Heart left ventricle (tissue), 16 donors: ENCODE measurements at regions not wholly inside any gene's neighbourhood (a gene's known extent, or its start where the extent isn't known, plus 50 kb on each side); places are given as distances from the start of the nearest gene placed in this dataset.

Experiments used
- ATAC-seq, 4 donors: fragments of 200-7000 bp; cut with Tn5 transposase; one replicate each; pipeline ENCODE4 v1.9.1; 2020 to 2022; ENCODE audit warnings: moderate library complexity in 4 of 4, mild to moderate bottlenecking in 3 of 4, moderate number of reproducible peaks in 1 of 4
- DNase-seq, 5 donors: peaks; one replicate each; pipeline ENCODE4 v3.0.0-alpha.2; 2020
- H3K27ac ChIP-seq, 12 donors: fragments of 200-600 bp; sonication (generic) in 4 of 12; one replicate each; pipeline versions ENCODE4 v1.5.0 to v1.8.0; 2016 to 2022; ENCODE audit warnings: mild to moderate bottlenecking in 2 of 12
- H3K27me3 ChIP-seq, 9 donors: fragments of 200-600 bp; sonication (generic) in 2 of 9; one replicate each; pipeline versions ENCODE4 v1.5.1 to v1.8.0; 2016 to 2022; ENCODE audit warnings: mild to moderate bottlenecking in 3 of 9
- H3K36me3 ChIP-seq, 9 donors: fragments of 200-600 bp; sonication (generic) in 2 of 9; one replicate each; pipeline versions ENCODE4 v1.5.0 to v1.8.0; 2018 to 2022; ENCODE audit warnings: mild to moderate bottlenecking in 2 of 9
- H3K4me1 ChIP-seq, 12 donors: fragments of 200-600 bp; sonication (generic) in 4 of 12; one replicate each; pipeline versions ENCODE4 v1.5.0 to v1.8.0; 2016 to 2022; ENCODE audit warnings: mild to moderate bottlenecking in 3 of 12
- H3K4me3 ChIP-seq, 12 donors: fragments of 200-600 bp; sonication (generic) in 4 of 12; one replicate each; pipeline versions ENCODE4 v1.5.0 to v1.8.0; 2017 to 2022; ENCODE audit warnings: mild to moderate bottlenecking in 9 of 12, moderate library complexity in 4 of 12
- H3K9me3 ChIP-seq, 12 donors: fragments of 200-600 bp; sonication (generic) in 4 of 12; one replicate each; pipeline versions ENCODE4 v1.5.0 to v1.8.0; 2016 to 2022; ENCODE audit warnings: mild to moderate bottlenecking in 1 of 12
- CTCF ChIP-seq, 12 donors: fragments of 200-600 bp; sonication (generic) in 4 of 12; IDR thresholded peaks; one replicate each; pipeline versions ENCODE4 v1.5.0 to v1.8.0; 2018 to 2022; ENCODE audit warnings: antibody characterized with exemption in 12 of 12, mild to moderate bottlenecking in 5 of 12
- POLR2A ChIP-seq, 2 donors: fragments of 450-650 bp; IDR thresholded peaks; one replicate each; pipeline ENCODE4 v1.6.1; 2017; ENCODE audit warnings: antibody characterized with exemption in 2 of 2, mild to moderate bottlenecking in 2 of 2, moderate library complexity in 2 of 2
- WGBS, 4 donors: extraction: QIAGEN DNeasy Blood & Tissue Kit in 2 of 4; methylation state at CpG; one replicate each; pipeline versions ENCODE4 v1.1.5 to v1.1.7; 2013 to 2018; 5-methylcytosine and 5-hydroxymethylcytosine counted together
- intact Hi-C, 10 donors: fragments of 100-400 bp; cut with DNase I; formaldehyde crosslinking; loops; one replicate each; pipeline versions ENCODE4 v1.11.1 to v1.14.2; 2022
- donor health status: ischemic (EF 13 %, LVEDD 7.1; RV severe dilation, severe dysfunction).
- donor health status: healthy with polysubstance abuse.
- donor health status: DM: no; HTN: yes; CAD: no.
- donor health status: DM: no; HTN: no; CAD: no.
- donor health status: ischemic (EF 25% LVEDD 6.9; RV normal size, moderate dysfunction).
- donor health status: ischemic (EF 25% LVEDD 5.7; RV mildly dilated, moderate dysfunction).
- donor health status: healthy.
- donor health status: DM: yes; HTN: yes; CAD: no.
- donor health status: ischemic (EF 35%, LVEDD 5.7; RV mildly dilated, moderate dysfunction).
- donor health status: nonischemic (EF 11% LVEDD 7.7; RV severe dilation, severe dysfunction).
- donor health status: DM: yes; HTN: yes; CAD: no.
- donor health status: PGD.
- donor health status: ischemic (EF 29% LVEDD 5.4; RV normal size, mild dysfunction).
- donor health status: nonischemic (EF 23%, LVEDD 6.1; RV moderate dilation, normal function).

GRCh38 chr1:239814306-239814881 lies 277.3 kb upstream of the FMN2 start:
- H3K27ac ChIP-seq: peak overlapping the region in 1 of 12 donors; percentile 49
- H3K27me3 ChIP-seq: peaks cover 0 to 4% (median 0%) of the 10 kb centered on the region in 9 donors
- no peak for TF ChIP-seq POLR2A (IDR thresholded peaks at IDR 0.05)
- TF ChIP-seq CTCF (IDR thresholded peaks at IDR 0.05): no peak
- ATAC-seq (no peak), DNase-seq (no peak)
- H3K36me3 ChIP-seq: no peaks in the 10 kb centered on the region
- WGBS, 4 donors: 40 to 49% (median 47%) methylated on average over 6 to 8 of the region's 8 CpGs
- H3K4me1 ChIP-seq: peaks cover 0 to 6% (median 0%) of the 10 kb centered on the region in 12 donors
- intact Hi-C loops: no loop called here
- no peaks in the 10 kb centered on the region for H3K9me3 ChIP-seq
- H3K4me3 ChIP-seq: no peak overlapping the region

GRCh38 chr1:239815074-239815473 lies 276.6 kb upstream of the FMN2 start:
- WGBS, 4 donors: 90 to 98% (median 94%) methylated on average over 4 of the region's 4 CpGs
- Histone ChIP-seq H3K36me3 (no peaks in the 10 kb centered on the region), H3K27ac (peak overlapping the region in 1 of 12 donors; percentile 49), H3K27me3 (peaks cover 0 to 4% (median 0%) of the 10 kb centered on the region in 9 donors), H3K9me3 (no peaks in the 10 kb centered on the region), H3K4me3 (no peak overlapping the region), H3K4me1 (peaks cover 0 to 6% (median 0%) of the 10 kb centered on the region in 12 donors)
- no peak for DNase-seq
- intact Hi-C loops: no loop called here
- no peak for TF ChIP-seq CTCF (IDR thresholded peaks at IDR 0.05)
- no peak for TF ChIP-seq POLR2A (IDR thresholded peaks at IDR 0.05)
- no peak for ATAC-seq

GRCh38 chr1:239816081-239816782 lies 275.5 kb upstream of the FMN2 start:
- Histone ChIP-seq H3K27me3 (peaks cover 0 to 4% (median 0%) of the 10 kb centered on the region in 9 donors), H3K27ac (peak overlapping the region in 1 of 12 donors; percentile 71), H3K4me3 (no peak overlapping the region), H3K36me3 (no peaks in the 10 kb centered on the region), H3K4me1 (peaks cover 0 to 6% (median 0%) of the 10 kb centered on the region in 12 donors), H3K9me3 (no peaks in the 10 kb centered on the region)
- peak in 2 of 4 donors; percentile 20 to 61 for ATAC-seq
- intact Hi-C loops: no loop called here
- no peak for DNase-seq
- TF ChIP-seq POLR2A (IDR thresholded peaks at IDR 0.05) (no peak), CTCF (IDR thresholded peaks at IDR 0.05) (no peak)
- 45 to 58% (median 51%) methylated on average over 5 of the region's 5 CpGs for WGBS, 4 donors

- peaks cover 0 to 6% (median 0%) of the 10 kb centered on the region in 12 donors for H3K4me1 ChIP-seq
- 69 to 79% (median 71%) methylated on average over 1 of the region's 1 CpG for WGBS, 4 donors
- no peak for ATAC-seq
Measured at GRCh38 chr1:239817276-239817675, 274.4 kb upstream of the FMN2 start.

More at GRCh38 chr1:239817276-239817675, 274.4 kb upstream of the FMN2 start:
- intact Hi-C loops: no loop called here
- no peak for DNase-seq
- no peak for TF ChIP-seq POLR2A (IDR thresholded peaks at IDR 0.05)
- no peak for TF ChIP-seq CTCF (IDR thresholded peaks at IDR 0.05)
- peak overlapping the region in 1 of 12 donors; percentile 71 for H3K27ac ChIP-seq
- H3K4me3 ChIP-seq: no peak overlapping the region
- H3K36me3 ChIP-seq: no peaks in the 10 kb centered on the region
- peaks cover 0 to 4% (median 0%) of the 10 kb centered on the region in 9 donors for H3K27me3 ChIP-seq
- no peaks in the 10 kb centered on the region for H3K9me3 ChIP-seq
